Rectal smooth muscle tissue (tissue), 1 donor: ENCODE measurements at regions not wholly inside any gene's neighbourhood (a gene's known extent, or its start where the extent isn't known, plus 50 kb on each side); places are given as distances from the start of the nearest gene placed in this dataset.
A peak's percentile ranks its signal among the peaks of the same experiment; 100 is the strongest.
"Not testable (repeated sequence)": the region's sequence is repeated elsewhere in the genome, so short reads cannot be mapped to it uniquely, and the experiment has no call there.

ENCODE experiments used
- H3K27ac ChIP-seq: one replicate; pipeline ENCODE4 v1.7.0; 2013; ENCODE audit warnings: low read depth, low read length, inconsistent platforms
- H3K27me3 ChIP-seq: one replicate; pipeline ENCODE4 v1.7.0; 2013; ENCODE audit warnings: low read length; ENCODE audit not compliant: control insufficient read depth, insufficient read depth
- H3K36me3 ChIP-seq: one replicate; pipeline ENCODE4 v1.7.0; 2013; ENCODE audit warnings: low read length; ENCODE audit not compliant: control insufficient read depth, insufficient read depth
- H3K4me1 ChIP-seq: one replicate; pipeline ENCODE4 v1.7.0; 2013; ENCODE audit warnings: low read length; ENCODE audit not compliant: control insufficient read depth, insufficient read depth
- H3K4me3 ChIP-seq: one replicate; pipeline ENCODE4 v1.7.0; 2013; ENCODE audit warnings: low read length
- H3K9ac ChIP-seq: one replicate; pipeline ENCODE4 v1.7.0; 2013; ENCODE audit warnings: low read length

GRCh38 chr3:125681906-125682305 lies 86.6 kb upstream of the OSBPL11 start:
- H3K27ac ChIP-seq, H3K9ac ChIP-seq, H3K36me3 ChIP-seq, H3K4me3 ChIP-seq, H3K27me3 ChIP-seq: not testable (repeated sequence)
- peaks cover 16% of the 10 kb centered on the region for H3K4me1 ChIP-seq

GRCh38 chr3:125682610-125683009 lies 87.3 kb upstream of the OSBPL11 start:
- not testable (repeated sequence) for H3K27me3 ChIP-seq, H3K9ac ChIP-seq, H3K4me3 ChIP-seq, H3K36me3 ChIP-seq
- Histone ChIP-seq H3K4me1 (peaks cover 16% of the 10 kb centered on the region), H3K27ac (peak overlapping the region; percentile 86)

GRCh38 chr3:125683067-125683829 lies 88.0 kb upstream of the OSBPL11 start:
- no peak overlapping the region for H3K9ac ChIP-seq
- H3K36me3 ChIP-seq = no peaks in the 10 kb centered on the region
- H3K4me3 ChIP-seq = no peak overlapping the region
- H3K27me3 ChIP-seq = no peaks in the 10 kb centered on the region
- H3K27ac ChIP-seq = peak overlapping the region; percentile 86
- peaks cover 16% of the 10 kb centered on the region for H3K4me1 ChIP-seq

- peak overlapping the region; percentile 86 for H3K27ac ChIP-seq
- no peak overlapping the region for H3K9ac ChIP-seq
- no peaks in the 10 kb centered on the region for H3K36me3 ChIP-seq
- H3K4me3 ChIP-seq = no peak overlapping the region
- peaks cover 16% of the 10 kb centered on the region for H3K4me1 ChIP-seq
- H3K27me3 ChIP-seq = no peaks in the 10 kb centered on the region
These were observed 88.9 kb upstream of the OSBPL11 start for GRCh38 chr3:125684199-125684598.

GRCh38 chr3:125685741-125686140 lies 90.4 kb upstream of the OSBPL11 start:
- H3K36me3 ChIP-seq, H3K27me3 ChIP-seq, H3K27ac ChIP-seq, H3K4me3 ChIP-seq, H3K9ac ChIP-seq: not testable (repeated sequence)
- peaks cover 16% of the 10 kb centered on the region for H3K4me1 ChIP-seq

GRCh38 chr3:125692361-125692760 lies 97.1 kb upstream of the OSBPL11 start:
- Histone ChIP-seq H3K36me3 (no peaks in the 10 kb centered on the region), H3K4me3 (no peak overlapping the region), H3K9ac (no peak overlapping the region), H3K27ac (no peak overlapping the region), H3K4me1 (no peaks in the 10 kb centered on the region), H3K27me3 (no peaks in the 10 kb centered on the region)

GRCh38 chr3:125693887-125694286 lies 98.6 kb upstream of the OSBPL11 start:
- H3K36me3 ChIP-seq = no peaks in the 10 kb centered on the region
- H3K9ac ChIP-seq = no peak overlapping the region
- no peak overlapping the region for H3K27ac ChIP-seq
- no peaks in the 10 kb centered on the region for H3K27me3 ChIP-seq
- no peak overlapping the region for H3K4me3 ChIP-seq
- H3K4me1 ChIP-seq = no peaks in the 10 kb centered on the region

- no peak overlapping the region for H3K27ac ChIP-seq
- H3K9ac ChIP-seq = no peak overlapping the region
- H3K27me3 ChIP-seq = no peaks in the 10 kb centered on the region
- no peaks in the 10 kb centered on the region for H3K4me1 ChIP-seq
- no peak overlapping the region for H3K4me3 ChIP-seq
- H3K36me3 ChIP-seq = no peaks in the 10 kb centered on the region
These were observed 99.5 kb upstream of the OSBPL11 start for GRCh38 chr3:125694761-125695294.

- H3K9ac ChIP-seq = no peak overlapping the region
- no peaks in the 10 kb centered on the region for H3K4me1 ChIP-seq
- no peak overlapping the region for H3K4me3 ChIP-seq
- H3K36me3 ChIP-seq = no peaks in the 10 kb centered on the region
- H3K27me3 ChIP-seq = no peaks in the 10 kb centered on the region
- H3K27ac ChIP-seq = no peak overlapping the region
These were observed 100.4 kb upstream of the OSBPL11 start for GRCh38 chr3:125695688-125696087.

- not testable (repeated sequence) for H3K36me3 ChIP-seq, H3K27me3 ChIP-seq, H3K4me3 ChIP-seq, H3K9ac ChIP-seq, H3K27ac ChIP-seq, H3K4me1 ChIP-seq
These were observed 101.8 kb upstream of the OSBPL11 start for GRCh38 chr3:125697126-125697525.

- H3K36me3 ChIP-seq, H3K4me1 ChIP-seq, H3K27me3 ChIP-seq, H3K4me3 ChIP-seq, H3K9ac ChIP-seq, H3K27ac ChIP-seq: not testable (repeated sequence)
These were observed 102.8 kb upstream of the OSBPL11 start for GRCh38 chr3:125697979-125698640.

GRCh38 chr3:125715651-125716050 lies 120.4 kb upstream of the OSBPL11 start:
- Histone ChIP-seq H3K9ac (no peak overlapping the region), H3K4me3 (no peak overlapping the region), H3K27me3 (no peaks in the 10 kb centered on the region), H3K4me1 (no peaks in the 10 kb centered on the region), H3K27ac (no peak overlapping the region), H3K36me3 (no peaks in the 10 kb centered on the region)

- not testable (repeated sequence) for H3K27me3 ChIP-seq, H3K9ac ChIP-seq, H3K4me3 ChIP-seq, H3K36me3 ChIP-seq, H3K27ac ChIP-seq, H3K4me1 ChIP-seq
These were observed 136.9 kb upstream of the OSBPL11 start for GRCh38 chr3:125732151-125732550.
